HL-60 (cell line): ENCODE measurements at regions not wholly inside any gene's neighbourhood (a gene's known extent, or its start where the extent isn't known, plus 50 kb on each side); places are given as distances from the start of the nearest gene placed in this dataset.

Experiments
- CTCF ChIP-seq: IDR thresholded peaks from one replicate; pipeline ENCODE4 v1.5.1; 2011; ENCODE audit warnings: low read length, control low read depth, inconsistent platforms; ENCODE audit not compliant: insufficient read depth
- GABPA ChIP-seq: IDR thresholded peaks from 2 replicates; pipeline ENCODE4 v1.6.1; 2012; ENCODE audit warnings: low read depth
- POLR2AphosphoS5 ChIP-seq: IDR thresholded peaks from 2 replicates; pipeline ENCODE4 v1.6.1; 2012; ENCODE audit warnings: low read depth
- REST ChIP-seq: IDR thresholded peaks from 2 replicates; pipeline ENCODE4 v1.6.1; 2012; ENCODE audit warnings: low read depth; ENCODE audit not compliant: insufficient replicate concordance
- SPI1 ChIP-seq: IDR thresholded peaks from 2 replicates; pipeline ENCODE4 v1.6.1; 2012; ENCODE audit warnings: low read depth, mild to moderate bottlenecking, borderline replicate concordance

- TF ChIP-seq REST (no peak), CTCF (no peak), POLR2AphosphoS5 (no peak), GABPA (no peak), SPI1 (no peak)
These were observed 133.2 kb upstream of the MARCHF11 start for GRCh38 chr5:16312785-16313184.
